HepG2 (cell line): ENCODE measurements at regions not wholly inside any gene's neighbourhood (a gene's known extent, or its start where the extent isn't known, plus 50 kb on each side); places are given as distances from the start of the nearest gene placed in this dataset.

ENCODE experiments used
- ATAC-seq: fragments of 200-7000 bp; cut with Tn5 transposase; 3 replicates; pipeline ENCODE4 v1.9.1; 2020; ENCODE audit warnings: mild to moderate bottlenecking, moderate library complexity
- BruUV-seq: library from RNA; stranded (reverse); fragments of 400-500 nt; replicated peaks from 2 replicates; lab custom pipeline; 2021; lab: Mats Ljungman, UMichigan
- CTCF ChIA-PET: fragments of 300-600 bp; formaldehyde crosslinking; extraction: SDS; loops from one replicate; lab custom pipeline; 2021; ENCODE audit warnings: low total read pairs, inconsistent platforms, low intra/inter-chr PET ratio; lab: Yijun Ruan, JAX
- POLR2A ChIA-PET: fragments of 350-600 bp; sonication (Branson Sonifier 250); formaldehyde crosslinking; loops from one replicate; lab custom pipeline; 2020; ENCODE audit warnings: antibody characterized with exemption, inconsistent platforms; lab: Yijun Ruan, JAX
- DNase-seq: peaks from one replicate; pipeline ENCODE4 v3.0.0-alpha.2; 2015; ENCODE audit warnings: low spot score
- FAIRE-seq: peaks from 3 replicates; lab custom pipeline; 2011; peaks lifted over from hg19 to GRCh38; lab: Jason Lieb, UNC
- H2AFZ ChIP-seq: one replicate; pipeline ENCODE4 v1.6.1; 2011; ENCODE audit warnings: low read length, inconsistent platforms
- H3K27ac ChIP-seq: fragments of 300-600 bp; 3 replicates; pipeline ENCODE4 v1.8.0; 2011; ENCODE audit warnings: mixed run types, mild to moderate bottlenecking, mixed read lengths, low read length, inconsistent platforms; ENCODE audit not compliant: insufficient read depth; ENCODE audit errors: extremely low read length
- H3K27me3 ChIP-seq, 2 experiments: fragments of 200-600 bp in 1 of 2; 2 replicates in 1 of 2; 3 replicates in 1 of 2; pipeline versions ENCODE4 v1.6.0 to v1.8.0; 2011; ENCODE audit warnings: low read length in 2 of 2, mild to moderate bottlenecking in 2 of 2, moderate library complexity in 2 of 2, inconsistent platforms in 1 of 2; ENCODE audit not compliant: insufficient read depth in 2 of 2, control insufficient read depth in 1 of 2
- H3K36me3 ChIP-seq, 2 experiments: fragments of 200-600 bp in 1 of 2; replicated peaks in 1 of 2; 2 replicates in 1 of 2; 3 replicates in 1 of 2; pipeline versions ENCODE4 v1.5.1 to v1.8.0; 2011; ENCODE audit warnings: low read length in 2 of 2, inconsistent platforms in 1 of 2; ENCODE audit not compliant: insufficient read depth in 2 of 2, control insufficient read depth in 1 of 2
- H3K4me1 ChIP-seq: 2 replicates; pipeline ENCODE4 v1.5.1; 2012; ENCODE audit warnings: low read length, inconsistent platforms; ENCODE audit not compliant: insufficient read depth
- H3K4me2 ChIP-seq: 2 replicates; pipeline ENCODE4 v1.6.0; 2011; ENCODE audit warnings: low read depth, low read length, inconsistent platforms
- H3K4me3 ChIP-seq, 3 experiments: fragments of 200-600 bp in 1 of 3; sonication (generic), shearing (Covaris generic) in 1 of 3; replicated peaks in 1 of 3; 2 replicates each; pipeline ENCODE4 v1.5.1; 2011 to 2016; ENCODE audit warnings: low read length in 3 of 3, inconsistent platforms in 2 of 3, low read depth in 2 of 3, mild to moderate bottlenecking in 2 of 3, control low read depth in 1 of 3, mixed read lengths in 1 of 3; ENCODE audit not compliant: insufficient read depth in 1 of 3
- H3K79me2 ChIP-seq: one replicate; pipeline ENCODE4 v1.6.1; 2011; ENCODE audit warnings: low read length, inconsistent platforms; ENCODE audit not compliant: insufficient read depth
- H3K9ac ChIP-seq: 2 replicates; pipeline ENCODE4 v1.6.0; 2011; ENCODE audit warnings: mild to moderate bottlenecking, low read depth, low read length, inconsistent platforms; ENCODE audit not compliant: insufficient read depth
- H3K9me3 ChIP-seq: 2 replicates; pipeline ENCODE4 v1.5.1; 2012; ENCODE audit warnings: mild to moderate bottlenecking, low read length
- H4K20me1 ChIP-seq: 2 replicates; pipeline ENCODE4 v1.6.0; 2011; ENCODE audit warnings: inconsistent platforms, mild to moderate bottlenecking, low read length, moderate library complexity; ENCODE audit not compliant: insufficient read depth
- DMAP1 ChIP-seq: IDR thresholded peaks from 2 replicates; pipeline ENCODE4 v1.6.1; 2016
- RBM22 ChIP-seq: fragments of 200-400 bp; formaldehyde crosslinking; optimal IDR thresholded peaks from 2 replicates; pipeline ENCODE3; 2017; ENCODE audit warnings: mild to moderate bottlenecking, low read length, moderate library complexity
- SP4 ChIP-seq: sonication (generic); formaldehyde crosslinking; IDR thresholded peaks from 2 replicates; pipeline ENCODE4 v1.8.1; 2023; ENCODE audit warnings: mild to moderate bottlenecking, missing genetic modification reagents
- WGBS: methylation state at CpG from one replicate; pipeline ENCODE4 v1.1.6; 2017; ENCODE audit warnings: low lambda C conversion rate; 5-methylcytosine and 5-hydroxymethylcytosine counted together
- in situ Hi-C: cut with HindIII; loops from 2 replicates; pipeline ENCODE4 v1.10.0; 2017; ENCODE audit warnings: low pct_unique_long_range_greater_than_20kb; ENCODE audit not compliant: extremely low pct_ligation_motif_present
- intact Hi-C: fragments of 100-400 bp; cut with micrococcal nuclease; formaldehyde crosslinking; loops from one replicate; pipeline ENCODE4 v1.10.0; 2022; ENCODE audit not compliant: unreplicated experiment
- TF ChIP-seq, protein P1 (sequence below): sonication (generic); formaldehyde crosslinking; IDR thresholded peaks from 2 replicates; pipeline ENCODE4 v1.4.0; 2020; ENCODE audit warnings: missing genetic modification reagents, mild to moderate bottlenecking, borderline replicate concordance
- TF ChIP-seq, protein P2 (sequence below): IDR thresholded peaks from 2 replicates; pipeline ENCODE4 v1.6.1; 2018; ENCODE audit warnings: missing genetic modification reagents, mild to moderate bottlenecking, missing compliant biosample characterization

- Histone ChIP-seq H2AFZ (no peak overlapping the region), H3K4me1 (no peaks in the 10 kb centered on the region), H4K20me1 (no peaks in the 10 kb centered on the region), H3K9me3 (no peaks in the 10 kb centered on the region), H3K27me3 (peaks cover 16 to 79% of the 10 kb centered on the region in 2 experiments), H3K4me2 (no peak overlapping the region), H3K9ac (no peak overlapping the region), H3K4me3 (no peak overlapping the region), H3K79me2 (no peaks in the 10 kb centered on the region), H3K27ac (no peak overlapping the region), H3K36me3 (no peaks in the 10 kb centered on the region)
- WGBS, result 11% methylated on average over 11 of the region's 11 CpGs
- ATAC-seq, result no peak
- no peak for DNase-seq
- in situ Hi-C loops (loop anchor here (10.0 kb wide), 1 partner anchor 228 kb away; no protein-coding TSS in a partner anchor), intact Hi-C loops (no loop called here)
- CTCF ChIA-PET, result no interaction called here
- POLR2A ChIA-PET, result no interaction called here
- TF ChIP-seq DMAP1 (CRISPR knock-in tag), result no peak
- TF ChIP-seq, protein P1, sequence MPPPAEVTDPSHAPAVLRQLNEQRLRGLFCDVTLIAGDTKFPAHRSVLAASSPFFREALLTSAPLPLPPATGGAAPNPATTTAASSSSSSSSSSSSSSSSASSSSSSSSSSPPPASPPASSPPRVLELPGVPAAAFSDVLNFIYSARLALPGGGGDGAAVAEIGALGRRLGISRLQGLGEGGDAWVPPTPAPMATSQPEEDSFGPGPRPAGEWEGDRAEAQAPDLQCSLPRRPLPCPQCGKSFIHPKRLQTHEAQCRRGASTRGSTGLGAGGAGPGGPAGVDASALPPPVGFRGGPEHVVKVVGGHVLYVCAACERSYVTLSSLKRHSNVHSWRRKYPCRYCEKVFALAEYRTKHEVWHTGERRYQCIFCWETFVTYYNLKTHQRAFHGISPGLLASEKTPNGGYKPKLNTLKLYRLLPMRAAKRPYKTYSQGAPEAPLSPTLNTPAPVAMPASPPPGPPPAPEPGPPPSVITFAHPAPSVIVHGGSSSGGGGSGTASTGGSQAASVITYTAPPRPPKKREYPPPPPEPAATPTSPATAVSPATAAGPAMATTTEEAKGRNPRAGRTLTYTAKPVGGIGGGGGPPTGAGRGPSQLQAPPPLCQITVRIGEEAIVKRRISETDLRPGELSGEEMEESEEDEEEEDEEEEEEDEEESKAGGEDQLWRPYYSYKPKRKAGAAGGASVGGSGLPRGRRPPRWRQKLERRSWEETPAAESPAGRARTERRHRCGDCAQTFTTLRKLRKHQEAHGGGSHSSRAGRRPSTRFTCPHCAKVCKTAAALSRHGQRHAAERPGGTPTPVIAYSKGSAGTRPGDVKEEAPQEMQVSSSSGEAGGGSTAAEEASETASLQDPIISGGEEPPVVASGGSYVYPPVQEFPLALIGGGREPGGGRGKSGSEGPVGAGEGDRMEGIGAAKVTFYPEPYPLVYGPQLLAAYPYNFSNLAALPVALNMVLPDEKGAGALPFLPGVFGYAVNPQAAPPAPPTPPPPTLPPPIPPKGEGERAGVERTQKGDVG (CRISPR knock-in tag), result no peak
- TF ChIP-seq, protein P2, sequence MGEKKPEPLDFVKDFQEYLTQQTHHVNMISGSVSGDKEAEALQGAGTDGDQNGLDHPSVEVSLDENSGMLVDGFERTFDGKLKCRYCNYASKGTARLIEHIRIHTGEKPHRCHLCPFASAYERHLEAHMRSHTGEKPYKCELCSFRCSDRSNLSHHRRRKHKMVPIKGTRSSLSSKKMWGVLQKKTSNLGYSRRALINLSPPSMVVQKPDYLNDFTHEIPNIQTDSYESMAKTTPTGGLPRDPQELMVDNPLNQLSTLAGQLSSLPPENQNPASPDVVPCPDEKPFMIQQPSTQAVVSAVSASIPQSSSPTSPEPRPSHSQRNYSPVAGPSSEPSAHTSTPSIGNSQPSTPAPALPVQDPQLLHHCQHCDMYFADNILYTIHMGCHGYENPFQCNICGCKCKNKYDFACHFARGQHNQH, result no peak
- TF ChIP-seq SP4 (CRISPR knock-in tag), result no peak
- no peak for TF ChIP-seq RBM22
- no TSS peak for BruUV-seq
- FAIRE-seq, result no peak
Observed at GRCh38 chr16:86302421-86303109, 207.8 kb upstream of the FOXF1 start.
